Activated CD4-positive, alpha-beta T cell treated with anti-CD3 and anti-CD28 coated beads, Interleukin-2, amount 10 ng/mL, durations not matched to agents 7 days and 5 days (primary cell): ENCODE measurements at regions not wholly inside any gene's neighbourhood (a gene's known extent, or its start where the extent isn't known, plus 50 kb on each side); places are given as distances from the start of the nearest gene placed in this dataset.
"Not testable (repeated sequence)": the region's sequence is repeated elsewhere in the genome, so short reads cannot be mapped to it uniquely, and the experiment has no call there.

Experiments
- CTCF ChIA-PET: fragments of 350-600 bp; sonication (Branson Sonifier 250); formaldehyde crosslinking; loops from one replicate; lab custom pipeline; 2021; ENCODE audit warnings: antibody characterized with exemption; lab: Charles Lee
- POLR2A ChIA-PET: fragments of 350-600 bp; sonication (Branson Sonifier 250); formaldehyde crosslinking; loops from one replicate; lab custom pipeline; 2021; ENCODE audit warnings: antibody characterized with exemption; lab: Charles Lee
- DNase-seq: peaks from one replicate; pipeline ENCODE4 v3.0.0-alpha.2; 2020
- H3K27ac Mint-ChIP-seq: one replicate; pipeline ENCODE4 v1.8.0; 2021; ENCODE audit warnings: mild to moderate bottlenecking, moderate library complexity, mixed read lengths
- H3K27me3 Mint-ChIP-seq: one replicate; pipeline ENCODE4 v1.8.0; 2021; ENCODE audit warnings: mixed read lengths
- H3K36me3 Mint-ChIP-seq: one replicate; pipeline ENCODE4 v1.8.0; 2021; ENCODE audit warnings: low read depth, mixed read lengths
- H3K4me1 Mint-ChIP-seq: one replicate; pipeline ENCODE4 v1.8.0; 2021; ENCODE audit warnings: mixed read lengths
- H3K4me3 Mint-ChIP-seq: one replicate; pipeline ENCODE4 v1.8.0; 2021; ENCODE audit warnings: mild to moderate bottlenecking, moderate library complexity, mixed read lengths
- H3K9me3 Mint-ChIP-seq: one replicate; pipeline ENCODE4 v1.8.0; 2021; ENCODE audit warnings: mixed read lengths

DNA sequence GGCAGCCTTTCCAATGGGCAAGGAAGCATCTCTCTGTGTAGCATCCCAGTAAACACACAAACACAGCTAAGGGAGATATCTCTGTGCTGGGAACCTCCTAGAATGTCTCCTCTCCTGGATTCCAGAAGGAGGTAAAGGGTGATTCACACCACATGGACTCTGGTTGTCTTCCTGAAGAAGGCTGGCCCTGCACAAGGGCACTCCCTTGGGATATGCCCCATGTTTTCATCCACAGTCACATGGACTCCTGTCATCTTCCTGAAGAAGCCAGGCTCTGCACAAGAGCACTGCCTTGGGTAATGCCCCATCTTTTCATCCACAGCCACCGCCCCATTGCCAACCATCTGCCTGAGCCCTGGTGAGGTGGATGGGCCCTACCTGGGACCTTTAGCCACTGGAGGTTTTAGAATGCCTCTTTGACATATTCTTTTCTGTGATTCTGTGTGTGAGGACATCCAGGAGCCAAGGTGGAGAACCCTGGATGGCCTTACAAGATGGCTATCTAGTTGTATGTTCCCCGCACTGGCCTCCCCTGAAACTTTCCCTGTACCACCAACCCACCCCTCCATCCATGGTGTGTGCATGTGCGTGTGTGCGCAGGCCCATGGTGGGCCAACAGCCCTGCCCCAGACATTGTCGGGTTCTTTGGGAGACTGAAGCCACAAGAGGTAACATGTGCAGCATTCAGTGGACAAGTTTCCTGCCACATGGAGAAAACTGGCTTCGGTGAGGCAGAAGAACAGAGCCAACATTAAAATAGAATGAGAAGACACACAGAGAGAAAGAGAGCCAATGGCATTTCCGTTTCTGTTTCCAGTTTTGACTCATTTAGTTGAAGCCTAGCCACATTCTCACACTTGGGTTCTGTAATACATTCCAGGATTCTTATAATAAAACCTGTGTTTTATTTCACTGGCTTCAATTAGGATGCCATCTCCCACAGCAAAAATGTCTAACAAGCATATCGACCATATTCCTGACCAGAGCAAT is 110.2 kb upstream of the CST7 start:
- POLR2A ChIA-PET = no interaction called here

GRCh38 chr20:24840121-24840713 is 108.9 kb upstream of the CST7 start:
- Mint-ChIP-seq H3K4me3 (no peak overlapping the region), H3K4me1 (no peaks in the 10 kb centered on the region), H3K36me3 (no peaks in the 10 kb centered on the region), H3K9me3 (no peaks in the 10 kb centered on the region), H3K27ac (no peak overlapping the region), H3K27me3 (peaks cover 23% of the 10 kb centered on the region)
- no peak for DNase-seq
- POLR2A ChIA-PET = no interaction called here
- CTCF ChIA-PET = no interaction called here

More for the DNA sequence above, 110.2 kb upstream of the CST7 start:
- Mint-ChIP-seq H3K4me1 (no peaks in the 10 kb centered on the region), H3K27ac (no peak overlapping the region), H3K36me3 (no peaks in the 10 kb centered on the region), H3K27me3 (peaks cover 16% of the 10 kb centered on the region), H3K4me3 (no peak overlapping the region), H3K9me3 (no peaks in the 10 kb centered on the region)
- CTCF ChIA-PET = no interaction called here
- no peak for DNase-seq

DNA sequence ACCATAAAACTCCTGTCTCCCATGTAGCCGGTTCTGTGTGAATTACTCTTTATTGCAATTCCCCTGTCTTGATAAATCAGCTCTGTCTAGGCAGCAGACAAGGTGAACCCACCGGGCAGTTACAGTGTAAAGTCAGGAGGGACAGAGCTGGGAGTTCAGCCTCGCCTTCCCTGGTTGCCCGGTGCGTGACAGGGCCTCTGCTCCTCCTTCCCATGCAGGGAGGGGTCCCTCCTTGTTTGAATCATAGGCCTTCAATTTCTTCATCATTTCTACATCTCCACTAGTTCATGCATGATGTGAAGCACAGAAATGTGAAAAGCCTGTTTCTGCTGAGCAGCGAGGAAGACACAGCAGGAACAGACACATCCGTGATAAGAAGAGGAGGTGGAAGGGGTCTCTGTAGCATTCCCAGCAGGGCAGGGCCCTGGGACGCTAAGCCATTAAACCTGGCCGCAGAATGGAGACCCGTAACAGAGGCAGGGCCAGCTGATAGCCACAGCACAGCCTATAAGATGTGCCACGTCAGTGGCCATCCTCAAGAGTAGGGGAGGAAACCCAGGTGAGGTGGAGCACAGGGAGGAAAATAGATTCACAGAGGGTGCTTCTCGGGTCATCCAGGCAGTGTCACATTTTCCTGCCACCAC is 106.7 kb upstream of the CST7 start:
- Mint-ChIP-seq H3K27ac (no peak overlapping the region), H3K4me1 (no peaks in the 10 kb centered on the region), H3K9me3 (no peaks in the 10 kb centered on the region), H3K36me3 (no peaks in the 10 kb centered on the region), H3K27me3 (peaks cover 32% of the 10 kb centered on the region), H3K4me3 (no peak overlapping the region)
- DNase-seq = no peak
- ChIA-PET POLR2A (interaction anchor here (0.6 kb wide), 1 partner anchor 356 kb away, joined by 3 read pairs; no protein-coding TSS in a partner anchor), CTCF (no interaction called here)

GRCh38 chr20:24842918-24843715 is 106.0 kb upstream of the CST7 start:
- Mint-ChIP-seq H3K27ac (no peak overlapping the region), H3K27me3 (peaks cover 36% of the 10 kb centered on the region), H3K9me3 (peaks cover 3% of the 10 kb centered on the region), H3K4me3 (no peak overlapping the region), H3K36me3 (no peaks in the 10 kb centered on the region), H3K4me1 (no peaks in the 10 kb centered on the region)
- ChIA-PET CTCF (no interaction called here), POLR2A (interaction anchor here (0.6 kb wide), 1 partner anchor 357 kb away, joined by 3 read pairs; no protein-coding TSS in a partner anchor)
- no peak for DNase-seq

- H3K27me3 Mint-ChIP-seq = peaks cover 34% of the 10 kb centered on the region
- peaks cover 6% of the 10 kb centered on the region for H3K9me3 Mint-ChIP-seq
- no peak overlapping the region for H3K27ac Mint-ChIP-seq
- POLR2A ChIA-PET = no interaction called here
- H3K36me3 Mint-ChIP-seq = peaks cover 1% of the 10 kb centered on the region
- H3K4me3 Mint-ChIP-seq = no peak overlapping the region
- CTCF ChIA-PET = interaction anchor here (1.5 kb wide), 1 partner anchor 69 kb away, joined by 3 read pairs; no protein-coding TSS in a partner anchor
- H3K4me1 Mint-ChIP-seq = no peaks in the 10 kb centered on the region
- no peak for DNase-seq
Observed at GRCh38 chr20:24850176-24850575, 98.9 kb upstream of the CST7 start.

DNA sequence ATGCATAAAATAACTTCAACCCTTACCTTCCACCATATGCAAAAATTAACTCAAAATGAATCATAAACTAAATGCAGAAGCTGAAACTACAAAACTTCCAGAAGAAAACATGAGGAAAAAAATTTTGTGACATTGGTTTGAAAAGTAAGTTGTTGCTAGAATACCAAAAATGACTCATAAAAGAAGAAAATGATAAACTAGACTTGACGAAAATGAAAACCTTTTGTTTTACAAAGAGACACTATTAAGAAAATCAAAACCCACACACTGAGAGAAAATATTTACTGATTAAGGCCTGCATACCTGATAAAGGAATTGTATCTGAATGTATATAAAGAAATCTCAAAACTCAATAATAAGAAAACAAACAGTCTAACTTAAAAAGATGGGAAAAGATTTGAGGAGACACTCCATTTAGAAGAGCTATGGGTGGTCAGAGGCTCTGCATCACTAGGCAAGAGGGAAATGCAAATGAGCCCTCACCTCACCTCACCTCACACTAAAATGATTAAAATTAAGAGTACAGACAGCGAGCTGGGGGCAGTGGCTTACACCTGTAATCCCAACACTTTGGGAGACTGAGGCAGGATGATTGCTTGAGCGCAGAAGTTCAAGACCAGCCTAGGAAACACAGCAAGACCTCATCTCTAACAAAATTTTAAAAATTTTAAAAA is 97.6 kb upstream of the CST7 start:
- peaks cover 1% of the 10 kb centered on the region for H3K36me3 Mint-ChIP-seq
- H3K9me3 Mint-ChIP-seq = peaks cover 6% of the 10 kb centered on the region
- no peak for DNase-seq
- no peak overlapping the region for H3K4me3 Mint-ChIP-seq
- POLR2A ChIA-PET = no interaction called here
- H3K4me1 Mint-ChIP-seq = no peaks in the 10 kb centered on the region
- CTCF ChIA-PET = no interaction called here
- H3K27ac Mint-ChIP-seq = no peak overlapping the region
- H3K27me3 Mint-ChIP-seq = peaks cover 29% of the 10 kb centered on the region

DNA sequence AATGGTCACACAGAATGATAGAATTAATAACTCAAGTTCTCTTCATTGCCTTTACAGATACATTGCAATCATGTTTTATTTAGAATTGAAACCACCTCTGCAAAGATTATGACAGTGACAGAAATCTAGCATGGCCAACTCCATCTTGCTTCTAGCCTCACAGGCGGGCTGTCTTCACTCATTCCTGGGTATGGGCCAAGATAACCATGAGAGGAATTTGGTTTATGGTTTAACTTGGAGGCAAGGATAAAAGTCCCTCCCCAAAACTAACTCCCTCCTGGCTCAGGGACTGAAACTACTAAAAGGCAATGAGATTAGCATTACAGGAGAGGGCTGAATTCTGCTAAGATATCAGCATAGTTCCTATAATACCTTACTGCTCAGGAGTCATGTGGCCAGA is 95.2 kb upstream of the CST7 start:
- H3K4me3 Mint-ChIP-seq = no peak overlapping the region
- peaks cover 1% of the 10 kb centered on the region for H3K36me3 Mint-ChIP-seq
- H3K4me1 Mint-ChIP-seq = peaks cover 7% of the 10 kb centered on the region
- ChIA-PET POLR2A (no interaction called here), CTCF (no interaction called here)
- H3K9me3 Mint-ChIP-seq = peaks cover 3% of the 10 kb centered on the region
- no peak overlapping the region for H3K27ac Mint-ChIP-seq
- peaks cover 18% of the 10 kb centered on the region for H3K27me3 Mint-ChIP-seq
- no peak for DNase-seq

DNA sequence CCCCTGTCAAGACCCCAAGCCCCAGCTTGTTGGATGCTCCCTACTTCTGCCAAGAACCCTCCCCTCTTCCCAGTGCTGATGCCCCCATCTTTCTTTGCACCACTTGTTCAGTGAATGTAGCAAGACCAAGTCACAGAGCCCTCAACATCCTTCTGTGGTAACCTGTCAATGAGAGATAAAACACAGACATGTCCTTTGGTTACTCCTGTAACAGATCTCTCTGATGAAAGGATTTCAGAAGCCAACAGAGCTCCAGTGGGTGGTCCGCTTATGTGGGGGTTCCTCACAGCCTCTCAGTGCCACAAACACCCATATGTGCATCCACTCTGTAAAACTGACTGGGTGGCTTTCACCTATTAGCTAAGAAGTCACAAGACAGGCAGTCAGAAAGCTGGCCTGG is 93.2 kb upstream of the CST7 start:
- Mint-ChIP-seq H3K27ac (no peak overlapping the region), H3K4me3 (no peak overlapping the region), H3K27me3 (peaks cover 12% of the 10 kb centered on the region), H3K36me3 (peaks cover 1% of the 10 kb centered on the region), H3K4me1 (peaks cover 9% of the 10 kb centered on the region), H3K9me3 (peaks cover 7% of the 10 kb centered on the region)
- ChIA-PET POLR2A (no interaction called here), CTCF (no interaction called here)
- DNase-seq = no peak

GRCh38 chr20:24858500-24858899 is 90.6 kb upstream of the CST7 start:
- CTCF ChIA-PET = interaction anchor here (1.4 kb wide), 1 partner anchor 14 kb away, joined by 3 read pairs; no protein-coding TSS in a partner anchor
- H3K27ac Mint-ChIP-seq, H3K27me3 Mint-ChIP-seq, H3K4me3 Mint-ChIP-seq, H3K36me3 Mint-ChIP-seq, POLR2A ChIA-PET, H3K4me1 Mint-ChIP-seq, H3K9me3 Mint-ChIP-seq, DNase-seq: not testable (repeated sequence)

DNA sequence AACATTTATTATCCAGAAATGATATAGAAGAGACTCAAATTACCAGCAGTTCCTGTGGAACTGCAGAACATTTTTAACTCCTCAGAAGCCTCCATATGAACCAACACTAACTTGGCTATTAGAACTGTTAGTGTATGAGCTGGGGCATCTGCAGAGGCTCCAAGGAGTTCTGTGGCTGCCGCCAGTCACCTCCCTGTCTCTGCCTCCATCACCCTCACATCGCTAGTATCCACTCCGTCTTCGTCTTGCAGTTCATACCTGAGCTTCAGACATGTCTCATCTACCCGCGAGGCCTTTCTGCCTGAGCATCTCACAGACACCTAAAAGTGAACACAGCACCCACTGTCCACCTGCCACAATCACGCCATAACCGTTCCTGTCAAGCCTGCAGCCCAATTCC is 89.5 kb upstream of the CST7 start:
- POLR2A ChIA-PET = no interaction called here

GRCh38 chr20:24862186-24862585 is 86.9 kb upstream of the CST7 start:
- Mint-ChIP-seq H3K27ac (no peak overlapping the region), H3K36me3 (no peaks in the 10 kb centered on the region), H3K4me1 (peaks cover 9% of the 10 kb centered on the region), H3K27me3 (peaks cover 2% of the 10 kb centered on the region), H3K9me3 (peaks cover 16% of the 10 kb centered on the region), H3K4me3 (no peak overlapping the region)
- POLR2A ChIA-PET = no interaction called here
- no peak for DNase-seq
- CTCF ChIA-PET = no interaction called here

More for the DNA sequence above, 89.5 kb upstream of the CST7 start:
- H3K4me1 Mint-ChIP-seq = peaks cover 9% of the 10 kb centered on the region
- CTCF ChIA-PET = interaction anchor here (1.4 kb wide), 1 partner anchor 13 kb away, joined by 3 read pairs; no protein-coding TSS in a partner anchor
- H3K4me3 Mint-ChIP-seq = no peak overlapping the region
- H3K36me3 Mint-ChIP-seq = peaks cover 1% of the 10 kb centered on the region
- H3K27me3 Mint-ChIP-seq = peaks cover 4% of the 10 kb centered on the region
- no peak for DNase-seq
- H3K27ac Mint-ChIP-seq = no peak overlapping the region
- peaks cover 11% of the 10 kb centered on the region for H3K9me3 Mint-ChIP-seq

GRCh38 chr20:24862606-24863005 is 86.5 kb upstream of the CST7 start:
- Mint-ChIP-seq H3K4me3 (no peak overlapping the region), H3K9me3 (peaks cover 16% of the 10 kb centered on the region), H3K27ac (no peak overlapping the region), H3K4me1 (peaks cover 9% of the 10 kb centered on the region), H3K27me3 (peaks cover 2% of the 10 kb centered on the region), H3K36me3 (no peaks in the 10 kb centered on the region)
- DNase-seq = no peak
- POLR2A ChIA-PET = no interaction called here
- CTCF ChIA-PET = no interaction called here
